Nephron (organoid): ENCODE measurements at regions not wholly inside any gene's neighbourhood (a gene's known extent, or its start where the extent isn't known, plus 50 kb on each side); places are given as distances from the start of the nearest gene placed in this dataset.

Source experiments
- H3K27ac Mint-ChIP-seq, 3 experiments: 2 replicates each; pipeline ENCODE4 v1.8.0; 2020; ENCODE audit warnings: mixed read lengths in 3 of 3, mild to moderate bottlenecking in 2 of 3, moderate library complexity in 1 of 3
- H3K27me3 Mint-ChIP-seq: 2 replicates; pipeline ENCODE4 v1.8.0; 2021; ENCODE audit warnings: low read depth, mild to moderate bottlenecking, moderate library complexity, mixed read lengths
- H3K36me3 Mint-ChIP-seq: 2 replicates; pipeline ENCODE4 v1.8.0; 2020; ENCODE audit warnings: low read depth, mixed read lengths
- H3K4me1 Mint-ChIP-seq: 2 replicates; pipeline ENCODE4 v1.8.0; 2020; ENCODE audit warnings: mixed read lengths
- H3K4me3 Mint-ChIP-seq, 3 experiments: 2 replicates each; pipeline ENCODE4 v1.8.0; 2020; ENCODE audit warnings: mild to moderate bottlenecking in 3 of 3, mixed read lengths in 3 of 3, moderate library complexity in 2 of 3
- H3K9me3 Mint-ChIP-seq: 2 replicates; pipeline ENCODE4 v1.8.0; 2020; ENCODE audit warnings: mixed read lengths
- CTCF ChIP-seq, 3 experiments: fragments of 200-600 bp; sonication (generic); IDR thresholded peaks; one replicate each; pipeline ENCODE4 v1.5.0; 2021; ENCODE audit warnings: antibody characterized with exemption in 3 of 3; ENCODE audit not compliant: unreplicated experiment in 3 of 3

- Mint-ChIP-seq H3K9me3 (peaks cover 10% of the 10 kb centered on the region), H3K4me1 (peaks cover 40% of the 10 kb centered on the region), H3K36me3 (no peaks in the 10 kb centered on the region), H3K4me3 (no peak overlapping the region), H3K27ac (peak overlapping the region in 2 of 3 experiments; percentile 50 to 54), H3K27me3 (no peaks in the 10 kb centered on the region)
- TF ChIP-seq CTCF (IDR thresholded peaks at IDR 0.05; ENCODE audit: unreplicated experiment in 3 of 3) = no peak
Measured at GRCh38 chr10:44193166-44193565, 191.7 kb downstream of the CXCL12 start.

GRCh38 chr10:44192435-44192834, 192.5 kb downstream of the CXCL12 start:
- no peaks in the 10 kb centered on the region for H3K36me3 Mint-ChIP-seq
- peaks cover 33% of the 10 kb centered on the region for H3K4me1 Mint-ChIP-seq
- no peaks in the 10 kb centered on the region for H3K27me3 Mint-ChIP-seq
- no peak overlapping the region for H3K27ac Mint-ChIP-seq
- no peak for TF ChIP-seq CTCF (IDR thresholded peaks at IDR 0.05; ENCODE audit: unreplicated experiment in 3 of 3)
- H3K4me3 Mint-ChIP-seq = no peak overlapping the region
- peaks cover 10% of the 10 kb centered on the region for H3K9me3 Mint-ChIP-seq

GRCh38 chr10:44190541-44190940, 194.4 kb downstream of the CXCL12 start:
- H3K36me3 Mint-ChIP-seq = no peaks in the 10 kb centered on the region
- peaks cover 10% of the 10 kb centered on the region for H3K9me3 Mint-ChIP-seq
- H3K4me1 Mint-ChIP-seq = peaks cover 42% of the 10 kb centered on the region
- H3K4me3 Mint-ChIP-seq = no peak overlapping the region
- no peak for TF ChIP-seq CTCF (IDR thresholded peaks at IDR 0.05; ENCODE audit: unreplicated experiment in 3 of 3)
- H3K27ac Mint-ChIP-seq = no peak overlapping the region
- H3K27me3 Mint-ChIP-seq = no peaks in the 10 kb centered on the region

- Mint-ChIP-seq H3K9me3 (peaks cover 7% of the 10 kb centered on the region), H3K4me1 (peaks cover 43% of the 10 kb centered on the region), H3K27me3 (peaks cover 9% of the 10 kb centered on the region), H3K27ac (no peak overlapping the region), H3K36me3 (no peaks in the 10 kb centered on the region), H3K4me3 (no peak overlapping the region)
- TF ChIP-seq CTCF (IDR thresholded peaks at IDR 0.05; ENCODE audit: unreplicated experiment in 3 of 3) = no peak
Measured at GRCh38 chr10:44186821-44187220, 198.1 kb downstream of the CXCL12 start.

- peak overlapping the region in 2 of 3 experiments; percentile 51 to 72 for H3K27ac Mint-ChIP-seq
- H3K27me3 Mint-ChIP-seq = peaks cover 9% of the 10 kb centered on the region
- no peaks in the 10 kb centered on the region for H3K36me3 Mint-ChIP-seq
- TF ChIP-seq CTCF (IDR thresholded peaks at IDR 0.05; ENCODE audit: unreplicated experiment in 3 of 3) = no peak
- H3K4me3 Mint-ChIP-seq = no peak overlapping the region
- peaks cover 39% of the 10 kb centered on the region for H3K4me1 Mint-ChIP-seq
- H3K9me3 Mint-ChIP-seq = peaks cover 7% of the 10 kb centered on the region
Measured at GRCh38 chr10:44186150-44186549, 198.7 kb downstream of the CXCL12 start.

- TF ChIP-seq CTCF (IDR thresholded peaks at IDR 0.05; ENCODE audit: unreplicated experiment in 3 of 3) = no peak
- Mint-ChIP-seq H3K27ac (peak overlapping the region in 1 of 3 experiments; percentile 62), H3K4me3 (no peak overlapping the region), H3K4me1 (peaks cover 44% of the 10 kb centered on the region), H3K9me3 (peaks cover 7% of the 10 kb centered on the region), H3K27me3 (peaks cover 9% of the 10 kb centered on the region), H3K36me3 (no peaks in the 10 kb centered on the region)
Measured at GRCh38 chr10:44185315-44185666, 199.6 kb downstream of the CXCL12 start.
